ENCODE measurements at regions not wholly inside any gene's neighbourhood (a gene's known extent, or its start where the extent isn't known, plus 50 kb on each side); places are given as distances from the start of the nearest gene placed in this dataset.

- no peak overlapping the region for H3K4me3 ChIP-seq
- no peak for TF ChIP-seq KDM5A (IDR thresholded peaks at IDR 0.05)
- TF ChIP-seq RAD21 (conservative IDR thresholded peaks at IDR 0.05 in 1 of 2, IDR thresholded peaks at IDR 0.05 in 1 of 2): no peak
- no peak for TF ChIP-seq CTCF (IDR thresholded peaks at IDR 0.05)
- TF ChIP-seq BCL3 (IDR thresholded peaks at IDR 0.05): no peak
- TF ChIP-seq NFE2L2 (conservative IDR thresholded peaks at IDR 0.05; ENCODE audit: low read length): no peak
- TF ChIP-seq PBX3 (IDR thresholded peaks at IDR 0.05): no peak
- no peak for TF ChIP-seq MYC (IDR thresholded peaks at IDR 0.05; ENCODE audit: borderline replicate concordance, low read length)
- TF ChIP-seq EHMT2 (IDR thresholded peaks at IDR 0.05; ENCODE audit: low read depth): no peak
- no peak for TF ChIP-seq CBX8 (IDR thresholded peaks at IDR 0.05)
- no peaks in the 10 kb centered on the region for H3K9me3 ChIP-seq
- no peak for DNase-seq (ENCODE audit: low read depth in 1 of 2, low spot score in 1 of 2)
- 2% methylated on average over 3 of the region's 3 CpGs for WGBS (ENCODE audit: missing lambda C conversion rate)
- H3K4me1 ChIP-seq: no peaks in the 10 kb centered on the region
- no peak for ATAC-seq
- no peak overlapping the region for H3K27ac ChIP-seq
- ChIA-PET CTCF (interaction anchor here (0.7 to 1.9 kb wide), 3 partner anchors 13 to 205 kb away, joined by 3 to 5 read pairs (median 4); no protein-coding TSS in a partner anchor), POLR2A (no interaction called here)
- no peak for FAIRE-seq
- no peak overlapping the region for H3K4me2 ChIP-seq
Measured at GRCh38 chr2:126838716-126838985, 60.0 kb upstream of the TEX51 start.

- ATAC-seq: no peak
- no peak overlapping the region for H3K27ac ChIP-seq
- H3K4me3 ChIP-seq: no peak overlapping the region
- no peak for DNase-seq (ENCODE audit: low read depth in 1 of 2, low spot score in 1 of 2)
- no peaks in the 10 kb centered on the region for H3K9me3 ChIP-seq
- ChIA-PET POLR2A (no interaction called here), CTCF (no interaction called here)
- FAIRE-seq: no peak
- no peak overlapping the region for H3K4me2 ChIP-seq
- TF ChIP-seq ZC3H11A (IDR thresholded peaks at IDR 0.05): no peak
- TF ChIP-seq SMC3 (IDR thresholded peaks at IDR 0.05): no peak
- no peak for TF ChIP-seq ATOH8 (CRISPR knock-in tag; IDR thresholded peaks at IDR 0.05; ENCODE audit: low read depth)
- TF ChIP-seq RAD21 (conservative IDR thresholded peaks at IDR 0.05 in 1 of 2, IDR thresholded peaks at IDR 0.05 in 1 of 2): no peak
- no peak for TF ChIP-seq POLR2AphosphoS2 (conservative IDR thresholded peaks at IDR 0.05; ENCODE audit: low read length)
- no peak for TF ChIP-seq USF2 (IDR thresholded peaks at IDR 0.05)
- TF ChIP-seq RNF2 (IDR thresholded peaks at IDR 0.05; ENCODE audit: borderline replicate concordance, low read depth): no peak
- TF ChIP-seq ZNF302 (CRISPR knock-in tag; IDR thresholded peaks at IDR 0.05): no peak
- no peak for TF ChIP-seq HES2 (IDR thresholded peaks at IDR 0.05)
- no peak for TF ChIP-seq ZSCAN20 (CRISPR knock-in tag; IDR thresholded peaks at IDR 0.05)
- no peak for TF ChIP-seq NPAS2 (CRISPR knock-in tag; IDR thresholded peaks at IDR 0.05; ENCODE audit: borderline replicate concordance)
- no peak for TF ChIP-seq HOXB13 (CRISPR knock-in tag; IDR thresholded peaks at IDR 0.05; ENCODE audit: low read depth)
- no peak for TF ChIP-seq TFCP2L1 (CRISPR knock-in tag; IDR thresholded peaks at IDR 0.05)
- no peaks in the 10 kb centered on the region for H3K4me1 ChIP-seq
Measured at GRCh38 chr2:126839796-126840195, 58.9 kb upstream of the TEX51 start.
